ENCODE measurements at regions not wholly inside any gene's neighbourhood (a gene's known extent, or its start where the extent isn't known, plus 50 kb on each side); places are given as distances from the start of the nearest gene placed in this dataset.

GRCh38 chr17:5821803-5822202, 237.5 kb upstream of the NLRP1 start:
- H3K4me2 ChIP-seq (ENCODE audit: low read depth, low read length, poor library complexity, severe bottlenecking) = no peak overlapping the region
- no peaks in the 10 kb centered on the region for H3K9me2 ChIP-seq (replicated peaks; ENCODE audit: insufficient read depth, low read length)
- H4K20me1 ChIP-seq (ENCODE audit: low read depth, low read length) = no peaks in the 10 kb centered on the region
- no peaks in the 10 kb centered on the region for H3K36me3 ChIP-seq (ENCODE audit: low read length)
- H3K27ac ChIP-seq (ENCODE audit: low read depth, low read length) = no peak overlapping the region
- no peak for TF ChIP-seq EZH2phosphoT487 (conservative IDR thresholded peaks at IDR 0.05; ENCODE audit: low read length)
- TF ChIP-seq CTCF (IDR thresholded peaks at IDR 0.05; ENCODE audit: insufficient read depth, low read length, poor library complexity, severe bottlenecking) = no peak
- no peaks in the 10 kb centered on the region for H3K9me3 ChIP-seq (ENCODE audit: insufficient read depth, low read length)
- H3K4me3 ChIP-seq (ENCODE audit: insufficient read depth, low read length, poor library complexity, severe bottlenecking) = no peak overlapping the region
- no peak overlapping the region for H2AFZ ChIP-seq (ENCODE audit: low read depth, low read length, severe bottlenecking)
- H3F3A ChIP-seq (ENCODE audit: insufficient read depth) = no peaks in the 10 kb centered on the region
- H3K27me3 ChIP-seq (ENCODE audit: low read length) = no peaks in the 10 kb centered on the region
- no peak overlapping the region for H3K9ac ChIP-seq (ENCODE audit: low read length)
- no peaks in the 10 kb centered on the region for H3K79me2 ChIP-seq (ENCODE audit: insufficient read depth, low read length)

GRCh38 chr17:5822281-5823060, 238.2 kb upstream of the NLRP1 start:
- H3K4me3 ChIP-seq (ENCODE audit: insufficient read depth, low read length, poor library complexity, severe bottlenecking) = no peak overlapping the region
- H3K4me2 ChIP-seq (ENCODE audit: low read depth, low read length, poor library complexity, severe bottlenecking) = no peak overlapping the region
- H3F3A ChIP-seq (ENCODE audit: insufficient read depth) = no peaks in the 10 kb centered on the region
- H3K9me2 ChIP-seq (replicated peaks; ENCODE audit: insufficient read depth, low read length) = no peaks in the 10 kb centered on the region
- H3K27me3 ChIP-seq (ENCODE audit: low read length) = no peaks in the 10 kb centered on the region
- H3K27ac ChIP-seq (ENCODE audit: low read depth, low read length) = no peak overlapping the region
- no peak overlapping the region for H2AFZ ChIP-seq (ENCODE audit: low read depth, low read length, severe bottlenecking)
- H3K36me3 ChIP-seq (ENCODE audit: low read length) = no peaks in the 10 kb centered on the region
- H3K9me3 ChIP-seq (ENCODE audit: insufficient read depth, low read length) = no peaks in the 10 kb centered on the region
- no peaks in the 10 kb centered on the region for H4K20me1 ChIP-seq (ENCODE audit: low read depth, low read length)
- H3K79me2 ChIP-seq (ENCODE audit: insufficient read depth, low read length) = no peaks in the 10 kb centered on the region
- no peak overlapping the region for H3K9ac ChIP-seq (ENCODE audit: low read length)
- no peak for TF ChIP-seq CTCF (IDR thresholded peaks at IDR 0.05; ENCODE audit: insufficient read depth, low read length, poor library complexity, severe bottlenecking)
- no peak for TF ChIP-seq EZH2phosphoT487 (conservative IDR thresholded peaks at IDR 0.05; ENCODE audit: low read length)

GRCh38 chr17:5823219-5823618, 238.9 kb upstream of the NLRP1 start:
- Histone ChIP-seq H3K4me3 (ENCODE audit: insufficient read depth, low read length, poor library complexity, severe bottlenecking) (no peak overlapping the region), H3K9me2 (replicated peaks; ENCODE audit: insufficient read depth, low read length) (no peaks in the 10 kb centered on the region), H3F3A (ENCODE audit: insufficient read depth) (no peaks in the 10 kb centered on the region), H3K79me2 (ENCODE audit: insufficient read depth, low read length) (no peaks in the 10 kb centered on the region), H2AFZ (ENCODE audit: low read depth, low read length, severe bottlenecking) (no peak overlapping the region), H3K36me3 (ENCODE audit: low read length) (no peaks in the 10 kb centered on the region), H3K27ac (ENCODE audit: low read depth, low read length) (no peak overlapping the region), H3K9ac (ENCODE audit: low read length) (no peak overlapping the region), H4K20me1 (ENCODE audit: low read depth, low read length) (no peaks in the 10 kb centered on the region), H3K9me3 (ENCODE audit: insufficient read depth, low read length) (no peaks in the 10 kb centered on the region), H3K4me2 (ENCODE audit: low read depth, low read length, poor library complexity, severe bottlenecking) (no peak overlapping the region), H3K27me3 (ENCODE audit: low read length) (no peaks in the 10 kb centered on the region)
- TF ChIP-seq EZH2phosphoT487 (conservative IDR thresholded peaks at IDR 0.05; ENCODE audit: low read length) (no peak), CTCF (IDR thresholded peaks at IDR 0.05; ENCODE audit: insufficient read depth, low read length, poor library complexity, severe bottlenecking) (no peak)

Measured in SU-DHL-6 (cell line).